ENCODE measurements at regions not wholly inside any gene's neighbourhood (a gene's known extent, or its start where the extent isn't known, plus 50 kb on each side); places are given as distances from the start of the nearest gene placed in this dataset.

- TF ChIP-seq CBFB (CRISPR knock-in tag; IDR thresholded peaks at IDR 0.05) (0 out of 2 replicates have a peak, but pooled peaks have one; percentile 56), JUN (CRISPR knock-in tag; IDR thresholded peaks at IDR 0.05) (peak; percentile 62; the same call in 1 of the 2 replicates), MIXL1 (CRISPR knock-in tag; IDR thresholded peaks at IDR 0.05) (peak; percentile 87; the same call in 1 of the 2 replicates), YEATS2 (CRISPR knock-in tag; IDR thresholded peaks at IDR 0.05; ENCODE audit: borderline replicate concordance) (peak; percentile 71; the same call in 1 of the 2 replicates), KMT2A (CRISPR knock-in tag; IDR thresholded peaks at IDR 0.05) (peak; percentile 92; the same call in 1 of the 2 replicates), TARDBP (CRISPR knock-in tag; IDR thresholded peaks at IDR 0.05) (peak; percentile 91), SP5 (CRISPR knock-in tag; IDR thresholded peaks at IDR 0.05; ENCODE audit: borderline replicate concordance, low read depth) (peak; percentile 86), HDAC6 (IDR thresholded peaks at IDR 0.05; ENCODE audit: low read depth, low read length) (no peak), ZNF7 (CRISPR knock-in tag; IDR thresholded peaks at IDR 0.05) (no peak; the same call in 1 of the 2 replicates), IRF2 (CRISPR knock-in tag; IDR thresholded peaks at IDR 0.05) (peak; percentile 81; the same call in 1 of the 2 replicates), DRAP1 (CRISPR knock-in tag; IDR thresholded peaks at IDR 0.05) (peak; percentile 85), HDAC2 (CRISPR knock-in tag; IDR thresholded peaks at IDR 0.05) (peak; percentile 99), IKZF1 (IDR thresholded peaks at IDR 0.05) (no peak)
- TF ChIP-seq, protein P1, sequence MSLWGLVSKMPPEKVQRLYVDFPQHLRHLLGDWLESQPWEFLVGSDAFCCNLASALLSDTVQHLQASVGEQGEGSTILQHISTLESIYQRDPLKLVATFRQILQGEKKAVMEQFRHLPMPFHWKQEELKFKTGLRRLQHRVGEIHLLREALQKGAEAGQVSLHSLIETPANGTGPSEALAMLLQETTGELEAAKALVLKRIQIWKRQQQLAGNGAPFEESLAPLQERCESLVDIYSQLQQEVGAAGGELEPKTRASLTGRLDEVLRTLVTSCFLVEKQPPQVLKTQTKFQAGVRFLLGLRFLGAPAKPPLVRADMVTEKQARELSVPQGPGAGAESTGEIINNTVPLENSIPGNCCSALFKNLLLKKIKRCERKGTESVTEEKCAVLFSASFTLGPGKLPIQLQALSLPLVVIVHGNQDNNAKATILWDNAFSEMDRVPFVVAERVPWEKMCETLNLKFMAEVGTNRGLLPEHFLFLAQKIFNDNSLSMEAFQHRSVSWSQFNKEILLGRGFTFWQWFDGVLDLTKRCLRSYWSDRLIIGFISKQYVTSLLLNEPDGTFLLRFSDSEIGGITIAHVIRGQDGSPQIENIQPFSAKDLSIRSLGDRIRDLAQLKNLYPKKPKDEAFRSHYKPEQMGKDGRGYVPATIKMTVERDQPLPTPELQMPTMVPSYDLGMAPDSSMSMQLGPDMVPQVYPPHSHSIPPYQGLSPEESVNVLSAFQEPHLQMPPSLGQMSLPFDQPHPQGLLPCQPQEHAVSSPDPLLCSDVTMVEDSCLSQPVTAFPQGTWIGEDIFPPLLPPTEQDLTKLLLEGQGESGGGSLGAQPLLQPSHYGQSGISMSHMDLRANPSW (CRISPR knock-in tag; IDR thresholded peaks at IDR 0.05; ENCODE audit: borderline replicate concordance): 0 out of 2 replicates have a peak, but pooled peaks have one; percentile 92
- TF ChIP-seq, protein P2, sequence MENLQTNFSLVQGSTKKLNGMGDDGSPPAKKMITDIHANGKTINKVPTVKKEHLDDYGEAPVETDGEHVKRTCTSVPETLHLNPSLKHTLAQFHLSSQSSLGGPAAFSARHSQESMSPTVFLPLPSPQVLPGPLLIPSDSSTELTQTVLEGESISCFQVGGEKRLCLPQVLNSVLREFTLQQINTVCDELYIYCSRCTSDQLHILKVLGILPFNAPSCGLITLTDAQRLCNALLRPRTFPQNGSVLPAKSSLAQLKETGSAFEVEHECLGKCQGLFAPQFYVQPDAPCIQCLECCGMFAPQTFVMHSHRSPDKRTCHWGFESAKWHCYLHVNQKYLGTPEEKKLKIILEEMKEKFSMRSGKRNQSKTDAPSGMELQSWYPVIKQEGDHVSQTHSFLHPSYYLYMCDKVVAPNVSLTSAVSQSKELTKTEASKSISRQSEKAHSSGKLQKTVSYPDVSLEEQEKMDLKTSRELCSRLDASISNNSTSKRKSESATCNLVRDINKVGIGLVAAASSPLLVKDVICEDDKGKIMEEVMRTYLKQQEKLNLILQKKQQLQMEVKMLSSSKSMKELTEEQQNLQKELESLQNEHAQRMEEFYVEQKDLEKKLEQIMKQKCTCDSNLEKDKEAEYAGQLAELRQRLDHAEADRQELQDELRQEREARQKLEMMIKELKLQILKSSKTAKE (CRISPR knock-in tag; IDR thresholded peaks at IDR 0.05; ENCODE audit: borderline replicate concordance): peak; percentile 76; the same call in 1 of the 2 replicates
- TF ChIP-seq, protein P3, sequence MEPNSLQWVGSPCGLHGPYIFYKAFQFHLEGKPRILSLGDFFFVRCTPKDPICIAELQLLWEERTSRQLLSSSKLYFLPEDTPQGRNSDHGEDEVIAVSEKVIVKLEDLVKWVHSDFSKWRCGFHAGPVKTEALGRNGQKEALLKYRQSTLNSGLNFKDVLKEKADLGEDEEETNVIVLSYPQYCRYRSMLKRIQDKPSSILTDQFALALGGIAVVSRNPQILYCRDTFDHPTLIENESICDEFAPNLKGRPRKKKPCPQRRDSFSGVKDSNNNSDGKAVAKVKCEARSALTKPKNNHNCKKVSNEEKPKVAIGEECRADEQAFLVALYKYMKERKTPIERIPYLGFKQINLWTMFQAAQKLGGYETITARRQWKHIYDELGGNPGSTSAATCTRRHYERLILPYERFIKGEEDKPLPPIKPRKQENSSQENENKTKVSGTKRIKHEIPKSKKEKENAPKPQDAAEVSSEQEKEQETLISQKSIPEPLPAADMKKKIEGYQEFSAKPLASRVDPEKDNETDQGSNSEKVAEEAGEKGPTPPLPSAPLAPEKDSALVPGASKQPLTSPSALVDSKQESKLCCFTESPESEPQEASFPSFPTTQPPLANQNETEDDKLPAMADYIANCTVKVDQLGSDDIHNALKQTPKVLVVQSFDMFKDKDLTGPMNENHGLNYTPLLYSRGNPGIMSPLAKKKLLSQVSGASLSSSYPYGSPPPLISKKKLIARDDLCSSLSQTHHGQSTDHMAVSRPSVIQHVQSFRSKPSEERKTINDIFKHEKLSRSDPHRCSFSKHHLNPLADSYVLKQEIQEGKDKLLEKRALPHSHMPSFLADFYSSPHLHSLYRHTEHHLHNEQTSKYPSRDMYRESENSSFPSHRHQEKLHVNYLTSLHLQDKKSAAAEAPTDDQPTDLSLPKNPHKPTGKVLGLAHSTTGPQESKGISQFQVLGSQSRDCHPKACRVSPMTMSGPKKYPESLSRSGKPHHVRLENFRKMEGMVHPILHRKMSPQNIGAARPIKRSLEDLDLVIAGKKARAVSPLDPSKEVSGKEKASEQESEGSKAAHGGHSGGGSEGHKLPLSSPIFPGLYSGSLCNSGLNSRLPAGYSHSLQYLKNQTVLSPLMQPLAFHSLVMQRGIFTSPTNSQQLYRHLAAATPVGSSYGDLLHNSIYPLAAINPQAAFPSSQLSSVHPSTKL (CRISPR knock-in tag; IDR thresholded peaks at IDR 0.05): peak; percentile 99
Measured at GRCh38 chr6:138550346-138550767, 51.1 kb upstream of the NHSL1 start (continued).
